HG02970 (cell line): ENCODE measurements at regions not wholly inside any gene's neighbourhood (a gene's known extent, or its start where the extent isn't known, plus 50 kb on each side); places are given as distances from the start of the nearest gene placed in this dataset.
"Not testable (repeated sequence)": the region's sequence is repeated elsewhere in the genome, so short reads cannot be mapped to it uniquely, and the experiment has no call there.

Experiments
- ATAC-seq: cut with Tn5 transposase; IDR thresholded peaks from one replicate; pipeline ENCODE4 v1.9.1; 2021; ENCODE audit warnings: mild to moderate bottlenecking, moderate library complexity, moderate number of reproducible peaks; ENCODE audit not compliant: unreplicated experiment, low FRiP score

- no peak for ATAC-seq
These were observed 103.8 kb upstream of the HMGA2 start for GRCh38 chr12:65720136-65721130.

- no peak for ATAC-seq
These were observed 102.6 kb upstream of the HMGA2 start for GRCh38 chr12:65721541-65722190.

GRCh38 chr12:65725376-65725775 lies 98.9 kb upstream of the HMGA2 start:
- ATAC-seq = no peak

- ATAC-seq = no peak
These were observed 95.8 kb upstream of the HMGA2 start for GRCh38 chr12:65728455-65728847.

GRCh38 chr12:65728848-65729793 lies 95.2 kb upstream of the HMGA2 start:
- ATAC-seq = no peak

- no peak for ATAC-seq
These were observed 92.5 kb upstream of the HMGA2 start for GRCh38 chr12:65731771-65732170.

GRCh38 chr12:65733643-65734042 lies 90.6 kb upstream of the HMGA2 start:
- not testable (repeated sequence) for ATAC-seq

GRCh38 chr12:65734226-65734625 lies 90.1 kb upstream of the HMGA2 start:
- ATAC-seq = no peak

GRCh38 chr12:65739606-65740005 lies 84.7 kb upstream of the HMGA2 start:
- no peak for ATAC-seq

- ATAC-seq = no peak
These were observed 83.8 kb upstream of the HMGA2 start for GRCh38 chr12:65740506-65740872.

GRCh38 chr12:65740873-65741600 lies 83.2 kb upstream of the HMGA2 start:
- no peak for ATAC-seq

- no peak for ATAC-seq
These were observed 82.6 kb upstream of the HMGA2 start for GRCh38 chr12:65741656-65742017.

- no peak for ATAC-seq
These were observed 82.0 kb upstream of the HMGA2 start for GRCh38 chr12:65742018-65743010.

GRCh38 chr12:65744236-65744840 lies 79.9 kb upstream of the HMGA2 start:
- not testable (repeated sequence) for ATAC-seq

GRCh38 chr12:65747338-65747737 lies 76.9 kb upstream of the HMGA2 start:
- ATAC-seq = no peak

- no peak for ATAC-seq
These were observed 76.0 kb upstream of the HMGA2 start for GRCh38 chr12:65748332-65748731.

GRCh38 chr12:65754290-65754689 lies 70.0 kb upstream of the HMGA2 start:
- no peak for ATAC-seq
